ENCODE measurements at regions not wholly inside any gene's neighbourhood (a gene's known extent, or its start where the extent isn't known, plus 50 kb on each side); places are given as distances from the start of the nearest gene placed in this dataset.

DNA sequence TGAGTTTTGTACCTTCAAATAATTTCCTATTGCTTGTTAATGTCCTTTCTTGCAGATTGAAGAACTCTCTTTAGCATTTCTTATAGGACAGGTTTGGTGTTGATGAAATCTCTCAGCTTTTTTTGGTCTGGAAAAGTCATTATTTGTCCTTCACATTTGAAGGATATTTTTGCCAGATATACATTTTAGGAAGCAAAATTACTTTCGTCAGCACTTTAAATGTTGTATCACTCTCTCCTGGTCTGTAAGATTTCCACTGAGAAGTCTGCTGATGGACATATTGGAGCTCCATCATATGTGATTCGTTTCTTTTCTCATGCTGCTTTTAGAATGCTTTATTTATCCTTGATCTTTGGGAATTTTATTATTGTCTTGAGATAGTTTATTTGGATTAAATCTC, 105.5 kb downstream of the TNFSF13B start:
- Histone ChIP-seq H3K4me3 (no peak overlapping the region), H3K4me1 (no peaks in the 10 kb centered on the region), H3K27ac (no peak overlapping the region), H3K27me3 (no peaks in the 10 kb centered on the region), H3K36me3 (no peaks in the 10 kb centered on the region), H3K9me3 (no peaks in the 10 kb centered on the region)
- TF ChIP-seq, protein P1, sequence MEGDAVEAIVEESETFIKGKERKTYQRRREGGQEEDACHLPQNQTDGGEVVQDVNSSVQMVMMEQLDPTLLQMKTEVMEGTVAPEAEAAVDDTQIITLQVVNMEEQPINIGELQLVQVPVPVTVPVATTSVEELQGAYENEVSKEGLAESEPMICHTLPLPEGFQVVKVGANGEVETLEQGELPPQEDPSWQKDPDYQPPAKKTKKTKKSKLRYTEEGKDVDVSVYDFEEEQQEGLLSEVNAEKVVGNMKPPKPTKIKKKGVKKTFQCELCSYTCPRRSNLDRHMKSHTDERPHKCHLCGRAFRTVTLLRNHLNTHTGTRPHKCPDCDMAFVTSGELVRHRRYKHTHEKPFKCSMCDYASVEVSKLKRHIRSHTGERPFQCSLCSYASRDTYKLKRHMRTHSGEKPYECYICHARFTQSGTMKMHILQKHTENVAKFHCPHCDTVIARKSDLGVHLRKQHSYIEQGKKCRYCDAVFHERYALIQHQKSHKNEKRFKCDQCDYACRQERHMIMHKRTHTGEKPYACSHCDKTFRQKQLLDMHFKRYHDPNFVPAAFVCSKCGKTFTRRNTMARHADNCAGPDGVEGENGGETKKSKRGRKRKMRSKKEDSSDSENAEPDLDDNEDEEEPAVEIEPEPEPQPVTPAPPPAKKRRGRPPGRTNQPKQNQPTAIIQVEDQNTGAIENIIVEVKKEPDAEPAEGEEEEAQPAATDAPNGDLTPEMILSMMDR (IDR thresholded peaks at IDR 0.05): no peak
- DNase-seq (ENCODE audit: low spot score in 2 of 2): no peak
- intact Hi-C loops (cut with DNase I): no loop called here

DNA sequence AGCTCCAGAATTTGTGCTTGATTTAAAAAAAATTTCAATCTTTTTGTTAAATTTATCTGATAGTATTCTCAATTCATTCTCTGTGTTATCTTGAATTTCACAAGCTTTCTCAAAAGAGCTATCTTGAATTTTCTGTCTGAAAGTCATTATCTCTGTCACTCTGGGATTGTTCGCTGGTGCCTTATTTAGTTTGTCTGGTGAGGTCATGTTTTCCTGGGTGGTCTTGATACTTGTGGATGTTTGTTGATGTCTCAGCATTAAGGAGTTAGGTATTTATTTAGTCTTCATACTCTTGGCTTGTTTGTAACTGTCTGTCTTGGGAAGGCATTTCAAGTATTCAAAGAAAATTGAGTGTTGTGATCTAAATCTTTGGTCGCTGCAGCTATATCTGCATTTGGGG, 106.3 kb downstream of the TNFSF13B start:
- TF ChIP-seq, protein P1 (IDR thresholded peaks at IDR 0.05): no peak
- DNase-seq (ENCODE audit: low spot score in 2 of 2): no peak
- H3K27me3 ChIP-seq: no peaks in the 10 kb centered on the region
- no peak overlapping the region for H3K27ac ChIP-seq
- no peaks in the 10 kb centered on the region for H3K36me3 ChIP-seq
- no peak overlapping the region for H3K4me3 ChIP-seq
- H3K4me1 ChIP-seq: no peaks in the 10 kb centered on the region
- intact Hi-C loops (cut with DNase I): no loop called here
- no peaks in the 10 kb centered on the region for H3K9me3 ChIP-seq

DNA sequence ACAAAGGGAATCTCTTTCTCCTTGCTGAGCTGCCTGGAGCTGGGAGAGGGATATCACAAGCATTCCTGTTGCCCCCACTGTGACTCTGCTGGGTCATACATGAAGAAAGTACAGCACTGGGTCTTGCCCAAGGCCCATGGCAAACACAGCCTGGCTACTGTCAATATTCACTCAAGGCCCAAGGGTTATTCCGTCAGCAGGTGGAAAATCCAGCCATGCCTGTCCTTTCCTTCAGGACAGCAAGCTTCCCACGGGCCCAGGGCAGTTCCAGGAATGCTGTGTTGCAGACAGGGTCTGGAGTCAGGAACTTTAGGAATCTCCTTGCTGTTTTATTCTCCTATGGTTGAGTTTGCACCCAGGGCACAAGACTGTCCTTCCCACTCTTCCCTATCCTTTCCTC, 106.8 kb downstream of the TNFSF13B start:
- no peaks in the 10 kb centered on the region for H3K27me3 ChIP-seq
- H3K4me3 ChIP-seq: no peak overlapping the region
- no peak for DNase-seq (ENCODE audit: low spot score in 2 of 2)
- TF ChIP-seq, protein P1 (IDR thresholded peaks at IDR 0.05): no peak
- no peaks in the 10 kb centered on the region for H3K4me1 ChIP-seq
- H3K36me3 ChIP-seq: no peaks in the 10 kb centered on the region
- intact Hi-C loops (cut with DNase I): no loop called here
- H3K27ac ChIP-seq: no peak overlapping the region
- H3K9me3 ChIP-seq: no peaks in the 10 kb centered on the region

DNA sequence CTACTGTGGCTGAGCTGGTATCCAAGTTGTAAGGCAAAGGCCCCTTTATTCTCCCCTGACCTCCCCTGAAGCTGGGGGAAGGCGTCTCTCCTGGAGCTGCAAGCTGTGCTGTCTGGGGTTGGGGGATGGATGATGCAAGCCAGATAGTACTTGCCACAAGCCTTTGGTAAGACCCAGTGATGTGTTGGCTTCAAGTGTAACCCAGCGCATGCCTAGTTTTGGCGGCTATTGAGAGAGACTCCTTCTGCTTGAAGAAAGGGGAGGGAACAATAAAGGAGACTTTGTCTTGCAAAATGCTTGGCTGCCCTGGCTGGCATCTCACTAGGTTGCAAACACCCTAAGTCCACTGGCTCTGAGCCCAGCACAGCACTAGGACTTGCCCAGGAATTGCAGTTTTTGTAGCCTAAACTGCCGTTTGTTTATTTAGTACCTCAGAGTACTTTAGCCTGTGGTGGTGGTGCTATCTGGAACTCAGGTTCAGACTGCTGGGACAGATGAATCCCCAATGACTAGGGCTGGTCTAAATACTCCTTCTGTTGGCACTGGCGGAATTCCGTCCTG, 108.2 kb downstream of the TNFSF13B start:
- no peak overlapping the region for H3K4me3 ChIP-seq
- H3K27me3 ChIP-seq: no peaks in the 10 kb centered on the region
- no peaks in the 10 kb centered on the region for H3K36me3 ChIP-seq
- TF ChIP-seq, protein P1 (IDR thresholded peaks at IDR 0.05): no peak
- no peaks in the 10 kb centered on the region for H3K4me1 ChIP-seq
- H3K27ac ChIP-seq: no peak overlapping the region
- intact Hi-C loops (cut with DNase I): no loop called here
- DNase-seq (ENCODE audit: low spot score in 2 of 2): no peak
- no peaks in the 10 kb centered on the region for H3K9me3 ChIP-seq

DNA sequence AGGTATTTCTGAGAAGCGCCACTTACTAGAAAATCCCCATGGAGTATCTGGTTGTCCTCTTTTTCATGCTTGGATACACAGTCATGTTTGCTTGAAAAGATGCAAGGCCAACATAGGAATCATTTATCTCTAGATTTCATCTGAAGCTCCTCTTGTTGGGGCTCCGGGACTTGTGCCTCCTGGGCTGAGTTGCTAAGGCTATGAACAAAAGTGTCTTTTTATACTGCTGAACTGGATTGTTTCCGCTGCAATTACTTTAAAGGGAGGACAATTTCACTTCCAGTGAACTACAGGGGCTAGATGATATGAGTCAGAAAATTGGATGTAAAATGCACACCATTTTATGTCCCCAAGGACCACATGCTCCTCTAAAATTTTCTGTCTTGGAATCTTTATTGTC, 114.1 kb downstream of the TNFSF13B start:
- DNase-seq (ENCODE audit: low spot score in 2 of 2): no peak
- Histone ChIP-seq H3K27me3 (no peaks in the 10 kb centered on the region), H3K9me3 (no peaks in the 10 kb centered on the region), H3K4me3 (no peak overlapping the region), H3K36me3 (no peaks in the 10 kb centered on the region), H3K4me1 (no peaks in the 10 kb centered on the region), H3K27ac (no peak overlapping the region)
- TF ChIP-seq, protein P1 (IDR thresholded peaks at IDR 0.05): no peak
- intact Hi-C loops (cut with DNase I): no loop called here

DNA sequence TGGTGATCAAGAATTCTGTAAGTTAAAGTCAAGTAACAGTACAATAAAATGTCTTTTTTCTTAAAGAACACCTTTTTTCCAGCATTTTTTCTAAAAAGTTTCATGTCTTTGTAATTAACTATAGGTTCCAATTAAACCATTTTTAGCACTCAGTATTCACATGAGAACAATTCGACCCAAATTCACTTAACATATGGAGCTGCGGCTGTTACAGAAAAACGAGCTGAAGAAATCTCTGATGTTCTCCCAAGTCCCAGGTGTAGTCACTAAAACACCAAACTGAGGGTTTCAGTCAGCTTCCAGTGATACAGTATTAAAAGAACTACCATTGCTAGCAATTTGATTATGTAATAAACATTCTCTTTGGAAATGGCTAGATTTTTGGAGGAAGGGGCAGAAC, 117.6 kb downstream of the TNFSF13B start:
- no peaks in the 10 kb centered on the region for H3K27me3 ChIP-seq
- no peak for DNase-seq (ENCODE audit: low spot score in 2 of 2)
- intact Hi-C loops (cut with DNase I): no loop called here
- no peak overlapping the region for H3K4me3 ChIP-seq
- H3K27ac ChIP-seq: no peak overlapping the region
- no peaks in the 10 kb centered on the region for H3K4me1 ChIP-seq
- TF ChIP-seq, protein P1 (IDR thresholded peaks at IDR 0.05): no peak
- no peaks in the 10 kb centered on the region for H3K9me3 ChIP-seq
- no peaks in the 10 kb centered on the region for H3K36me3 ChIP-seq
